ENCODE measurements at regions not wholly inside any gene's neighbourhood (a gene's known extent, or its start where the extent isn't known, plus 50 kb on each side); places are given as distances from the start of the nearest gene placed in this dataset.

DNA sequence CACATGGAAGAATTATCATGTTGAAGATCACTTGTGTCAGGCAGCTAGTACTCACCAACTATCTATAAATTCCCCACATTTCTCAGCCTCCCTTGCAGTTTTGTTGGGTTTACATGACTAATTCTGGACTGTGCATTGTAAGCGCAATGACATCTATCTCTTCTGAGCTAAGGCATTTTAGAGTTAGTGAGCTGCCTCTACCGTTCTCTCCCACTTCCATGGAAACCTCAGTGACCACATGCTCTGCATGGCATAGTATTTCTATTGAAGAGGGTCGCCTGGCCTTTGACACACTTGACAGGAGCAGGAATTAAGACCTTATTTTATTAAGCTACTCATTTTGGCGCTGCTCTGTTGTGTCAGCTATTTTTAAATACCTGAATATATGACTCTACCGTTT, 67.5 kb upstream of the NPY2R start:
- TF ChIP-seq, protein P1, sequence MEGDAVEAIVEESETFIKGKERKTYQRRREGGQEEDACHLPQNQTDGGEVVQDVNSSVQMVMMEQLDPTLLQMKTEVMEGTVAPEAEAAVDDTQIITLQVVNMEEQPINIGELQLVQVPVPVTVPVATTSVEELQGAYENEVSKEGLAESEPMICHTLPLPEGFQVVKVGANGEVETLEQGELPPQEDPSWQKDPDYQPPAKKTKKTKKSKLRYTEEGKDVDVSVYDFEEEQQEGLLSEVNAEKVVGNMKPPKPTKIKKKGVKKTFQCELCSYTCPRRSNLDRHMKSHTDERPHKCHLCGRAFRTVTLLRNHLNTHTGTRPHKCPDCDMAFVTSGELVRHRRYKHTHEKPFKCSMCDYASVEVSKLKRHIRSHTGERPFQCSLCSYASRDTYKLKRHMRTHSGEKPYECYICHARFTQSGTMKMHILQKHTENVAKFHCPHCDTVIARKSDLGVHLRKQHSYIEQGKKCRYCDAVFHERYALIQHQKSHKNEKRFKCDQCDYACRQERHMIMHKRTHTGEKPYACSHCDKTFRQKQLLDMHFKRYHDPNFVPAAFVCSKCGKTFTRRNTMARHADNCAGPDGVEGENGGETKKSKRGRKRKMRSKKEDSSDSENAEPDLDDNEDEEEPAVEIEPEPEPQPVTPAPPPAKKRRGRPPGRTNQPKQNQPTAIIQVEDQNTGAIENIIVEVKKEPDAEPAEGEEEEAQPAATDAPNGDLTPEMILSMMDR (IDR thresholded peaks at IDR 0.05; ENCODE audit: poor library complexity) = no peak
- no peak for TF ChIP-seq EZH2 (IDR thresholded peaks at IDR 0.05; ENCODE audit: borderline replicate concordance)

Measured in hepatocyte (in vitro differentiated cells).